ENCODE measurements at regions not wholly inside any gene's neighbourhood (a gene's known extent, or its start where the extent isn't known, plus 50 kb on each side); places are given as distances from the start of the nearest gene placed in this dataset.

- Histone ChIP-seq H3K4me3 (replicated peaks; ENCODE audit: low read depth, low read length) (no peak overlapping the region), H3K36me3 (ENCODE audit: control insufficient read depth, insufficient read depth, low read length) (no peaks in the 10 kb centered on the region), H3K27me3 (replicated peaks; ENCODE audit: control insufficient read depth, insufficient read depth, low read length) (no peaks in the 10 kb centered on the region)
- no peak for DNase-seq (ENCODE audit: extremely low read depth, insufficient read length)
- no peak for TF ChIP-seq CTCF (IDR thresholded peaks at IDR 0.05; ENCODE audit: insufficient read depth, low read length, poor library complexity, severe bottlenecking)
Measured at GRCh38 chr12:23008623-23009022, 383.7 kb downstream of the ETNK1 start.

GRCh38 chr12:23014749-23015148 is 389.8 kb downstream of the ETNK1 start:
- DNase-seq (ENCODE audit: extremely low read depth, insufficient read length): no peak
- H3K36me3 ChIP-seq (ENCODE audit: control insufficient read depth, insufficient read depth, low read length): no peaks in the 10 kb centered on the region
- no peak overlapping the region for H3K4me3 ChIP-seq (replicated peaks; ENCODE audit: low read depth, low read length)
- no peaks in the 10 kb centered on the region for H3K27me3 ChIP-seq (replicated peaks; ENCODE audit: control insufficient read depth, insufficient read depth, low read length)
- TF ChIP-seq CTCF (IDR thresholded peaks at IDR 0.05; ENCODE audit: insufficient read depth, low read length, poor library complexity, severe bottlenecking): no peak

- no peaks in the 10 kb centered on the region for H3K27me3 ChIP-seq (replicated peaks; ENCODE audit: control insufficient read depth, insufficient read depth, low read length)
- no peaks in the 10 kb centered on the region for H3K36me3 ChIP-seq (ENCODE audit: control insufficient read depth, insufficient read depth, low read length)
- H3K4me3 ChIP-seq (replicated peaks; ENCODE audit: low read depth, low read length): no peak overlapping the region
- TF ChIP-seq CTCF (IDR thresholded peaks at IDR 0.05; ENCODE audit: insufficient read depth, low read length, poor library complexity, severe bottlenecking): no peak
- DNase-seq (ENCODE audit: extremely low read depth, insufficient read length): no peak
Measured at GRCh38 chr12:23025372-23026016, 400.5 kb downstream of the ETNK1 start.

GRCh38 chr12:23028158-23028802 is 403.3 kb downstream of the ETNK1 start:
- TF ChIP-seq CTCF (IDR thresholded peaks at IDR 0.05; ENCODE audit: insufficient read depth, low read length, poor library complexity, severe bottlenecking): no peak
- no peak for DNase-seq (ENCODE audit: extremely low read depth, insufficient read length)
- no peak overlapping the region for H3K4me3 ChIP-seq (replicated peaks; ENCODE audit: low read depth, low read length)
- H3K36me3 ChIP-seq (ENCODE audit: control insufficient read depth, insufficient read depth, low read length): no peaks in the 10 kb centered on the region
- H3K27me3 ChIP-seq (replicated peaks; ENCODE audit: control insufficient read depth, insufficient read depth, low read length): no peaks in the 10 kb centered on the region

- H3K36me3 ChIP-seq (ENCODE audit: control insufficient read depth, insufficient read depth, low read length): no peaks in the 10 kb centered on the region
- no peak for DNase-seq (ENCODE audit: extremely low read depth, insufficient read length)
- H3K4me3 ChIP-seq (replicated peaks; ENCODE audit: low read depth, low read length): no peak overlapping the region
- no peaks in the 10 kb centered on the region for H3K27me3 ChIP-seq (replicated peaks; ENCODE audit: control insufficient read depth, insufficient read depth, low read length)
- TF ChIP-seq CTCF (IDR thresholded peaks at IDR 0.05; ENCODE audit: insufficient read depth, low read length, poor library complexity, severe bottlenecking): no peak
Measured at GRCh38 chr12:23029185-23029584, 404.2 kb downstream of the ETNK1 start.
